ENCODE measurements at regions not wholly inside any gene's neighbourhood (a gene's known extent, or its start where the extent isn't known, plus 50 kb on each side); places are given as distances from the start of the nearest gene placed in this dataset.

GRCh38 chr2:180150606-180151005, 143.5 kb upstream of the CWC22 start:
- TF ChIP-seq CTCF (IDR thresholded peaks at IDR 0.05): no peak
- no peak for TF ChIP-seq POLR2A (IDR thresholded peaks at IDR 0.05)

Measured in Peyer's patch (tissue), 4 donors.